HepG2 (cell line): ENCODE measurements at regions not wholly inside any gene's neighbourhood (a gene's known extent, or its start where the extent isn't known, plus 50 kb on each side); places are given as distances from the start of the nearest gene placed in this dataset.

ENCODE experiments used
- CC2D1A ChIP-seq: sonication (generic); formaldehyde crosslinking; IDR thresholded peaks from 2 replicates; pipeline ENCODE4 v1.8.1; 2023; ENCODE audit warnings: mild to moderate bottlenecking, missing genetic modification reagents
- ERF ChIP-seq: IDR thresholded peaks from 2 replicates; pipeline ENCODE4 v1.6.1; 2018; ENCODE audit warnings: missing biosample characterization, missing genetic modification reagents
- GABPA ChIP-seq, 2 experiments: IDR thresholded peaks; 2 replicates each; pipeline ENCODE4 v1.6.1; 2011 to 2016; ENCODE audit warnings: low read depth in 2 of 2, low read length in 1 of 2, missing biosample characterization in 1 of 2, missing genetic modification characterization in 1 of 2
- ZNF143 ChIP-seq: sonication (generic); formaldehyde crosslinking; IDR thresholded peaks from 2 replicates; pipeline ENCODE4 v1.4.0; 2020; ENCODE audit warnings: missing genetic modification reagents
- ZNF33A ChIP-seq: sonication (generic); formaldehyde crosslinking; IDR thresholded peaks from 2 replicates; pipeline ENCODE4 v1.5.1; 2020; ENCODE audit warnings: missing genetic modification reagents, mild to moderate bottlenecking, moderate library complexity, borderline replicate concordance
- ZNF644 ChIP-seq: IDR thresholded peaks from 2 replicates; pipeline ENCODE4 v1.6.1; 2016; ENCODE audit warnings: low read depth
- ZSCAN20 ChIP-seq: sonication (generic); formaldehyde crosslinking; IDR thresholded peaks from 2 replicates; pipeline ENCODE4 v1.4.0; 2020; ENCODE audit warnings: missing genetic modification reagents, mild to moderate bottlenecking, borderline replicate concordance
- TF ChIP-seq, protein P1 (sequence below): sonication (generic); formaldehyde crosslinking; IDR thresholded peaks from 2 replicates; pipeline ENCODE4 v1.4.0; 2020; ENCODE audit warnings: missing genetic modification reagents
- TF ChIP-seq, protein P2 (sequence below), 2 experiments: sonication (generic) in 1 of 2; formaldehyde crosslinking in 1 of 2; IDR thresholded peaks; 2 replicates each; pipeline versions ENCODE4 v1.5.1 to v1.6.1; 2011 to 2020; ENCODE audit warnings: borderline replicate concordance in 1 of 2, low read depth in 1 of 2, low read length in 1 of 2, mild to moderate bottlenecking in 1 of 2, missing genetic modification reagents in 1 of 2, moderate library complexity in 1 of 2
- TF ChIP-seq, protein P3 (sequence below): sonication (generic); formaldehyde crosslinking; IDR thresholded peaks from 2 replicates; pipeline ENCODE4 v1.8.0; 2022; ENCODE audit warnings: mild to moderate bottlenecking, missing genetic modification reagents

DNA sequence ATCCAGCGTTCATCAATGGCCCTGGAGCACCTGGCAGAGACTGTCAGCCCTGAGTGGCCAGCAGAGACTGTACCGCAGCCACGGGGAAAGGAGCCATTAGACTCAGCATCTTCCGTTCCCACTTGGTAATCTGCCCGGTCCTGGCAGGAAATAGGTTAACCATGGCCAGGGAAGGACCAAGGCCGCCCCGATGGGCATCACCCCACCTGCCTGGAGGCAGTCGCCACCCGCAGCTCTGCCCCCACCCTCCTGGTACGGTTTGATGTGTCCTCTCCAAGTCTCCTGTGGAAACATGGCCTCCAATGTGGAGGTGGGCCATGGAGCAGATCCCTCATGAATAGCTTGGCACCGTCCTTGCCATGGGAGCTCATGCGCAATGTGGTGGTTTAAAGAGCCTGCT is 75.3 kb downstream of the RTP5 start:
- TF ChIP-seq ERF (CRISPR knock-in tag) (no peak), ZNF644 (no peak), ZSCAN20 (no peak), ZNF33A (CRISPR knock-in tag) (no peak), GABPA (IDR thresholded peaks at IDR 0.05; ENCODE audit: low read depth, low read length) (no peak), GABPA (CRISPR knock-in tag; IDR thresholded peaks at IDR 0.05; ENCODE audit: low read depth) (no peak), CC2D1A (no peak), ZNF143 (no peak)
- TF ChIP-seq, protein P1, sequence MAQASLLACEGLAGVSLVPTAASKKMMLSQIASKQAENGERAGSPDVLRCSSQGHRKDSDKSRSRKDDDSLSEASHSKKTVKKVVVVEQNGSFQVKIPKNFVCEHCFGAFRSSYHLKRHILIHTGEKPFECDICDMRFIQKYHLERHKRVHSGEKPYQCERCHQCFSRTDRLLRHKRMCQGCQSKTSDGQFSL (CRISPR knock-in tag), result no peak
- TF ChIP-seq, protein P2, sequence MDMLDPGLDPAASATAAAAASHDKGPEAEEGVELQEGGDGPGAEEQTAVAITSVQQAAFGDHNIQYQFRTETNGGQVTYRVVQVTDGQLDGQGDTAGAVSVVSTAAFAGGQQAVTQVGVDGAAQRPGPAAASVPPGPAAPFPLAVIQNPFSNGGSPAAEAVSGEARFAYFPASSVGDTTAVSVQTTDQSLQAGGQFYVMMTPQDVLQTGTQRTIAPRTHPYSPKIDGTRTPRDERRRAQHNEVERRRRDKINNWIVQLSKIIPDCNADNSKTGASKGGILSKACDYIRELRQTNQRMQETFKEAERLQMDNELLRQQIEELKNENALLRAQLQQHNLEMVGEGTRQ (IDR thresholded peaks at IDR 0.05; ENCODE audit: low read depth, low read length), result no peak
- TF ChIP-seq, protein P2 (CRISPR knock-in tag; IDR thresholded peaks at IDR 0.05; ENCODE audit: borderline replicate concordance), result no peak
- TF ChIP-seq, protein P3, sequence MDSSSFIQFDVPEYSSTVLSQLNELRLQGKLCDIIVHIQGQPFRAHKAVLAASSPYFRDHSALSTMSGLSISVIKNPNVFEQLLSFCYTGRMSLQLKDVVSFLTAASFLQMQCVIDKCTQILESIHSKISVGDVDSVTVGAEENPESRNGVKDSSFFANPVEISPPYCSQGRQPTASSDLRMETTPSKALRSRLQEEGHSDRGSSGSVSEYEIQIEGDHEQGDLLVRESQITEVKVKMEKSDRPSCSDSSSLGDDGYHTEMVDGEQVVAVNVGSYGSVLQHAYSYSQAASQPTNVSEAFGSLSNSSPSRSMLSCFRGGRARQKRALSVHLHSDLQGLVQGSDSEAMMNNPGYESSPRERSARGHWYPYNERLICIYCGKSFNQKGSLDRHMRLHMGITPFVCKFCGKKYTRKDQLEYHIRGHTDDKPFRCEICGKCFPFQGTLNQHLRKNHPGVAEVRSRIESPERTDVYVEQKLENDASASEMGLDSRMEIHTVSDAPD (CRISPR knock-in tag), result no peak
